A673 (cell line): ENCODE measurements at regions not wholly inside any gene's neighbourhood (a gene's known extent, or its start where the extent isn't known, plus 50 kb on each side); places are given as distances from the start of the nearest gene placed in this dataset.

Source experiments
- BruUV-seq: library from RNA; stranded (reverse); fragments of 400-500 nt; replicated peaks from 2 replicates; lab custom pipeline; 2021; lab: Mats Ljungman, UMichigan
- CTCF ChIA-PET: fragments of 300-600 bp; sonication (Branson Sonifier 250); formaldehyde crosslinking; loops from one replicate; lab custom pipeline; 2022; ENCODE audit warnings: antibody characterized with exemption; lab: Charles Lee
- POLR2A ChIA-PET: fragments of 300-600 bp; sonication (Branson Sonifier 250); formaldehyde crosslinking; loops from one replicate; lab custom pipeline; 2022; ENCODE audit warnings: antibody characterized with exemption; ENCODE audit not compliant: low non-redundant PET; lab: Charles Lee
- DNase-seq: peaks from one replicate; pipeline ENCODE4 v3.0.0-alpha.2; 2015; ENCODE audit warnings: low spot score
- H3K27ac ChIP-seq: fragments of 200-600 bp; sonication (generic); 2 replicates; pipeline ENCODE4 v1.5.1; 2016; ENCODE audit warnings: mixed run types, low read depth, mild to moderate bottlenecking, mixed read lengths, antibody characterized with exemption, low read length; ENCODE audit not compliant: poor library complexity, severe bottlenecking
- H3K27me3 ChIP-seq: fragments of 200-600 bp; sonication (generic); replicated peaks from 2 replicates; pipeline ENCODE4 v1.6.1; 2017; ENCODE audit warnings: mixed run types, low read depth, mild to moderate bottlenecking, mixed read lengths, antibody characterized with exemption, low read length; ENCODE audit not compliant: insufficient read depth, poor library complexity
- H3K36me3 ChIP-seq: fragments of 200-600 bp; sonication (generic); 2 replicates; pipeline ENCODE4 v1.6.1; 2016; ENCODE audit warnings: mixed run types, mild to moderate bottlenecking, mixed read lengths, antibody characterized with exemption, low read length; ENCODE audit not compliant: insufficient read depth, poor library complexity, severe bottlenecking
- H3K4me1 ChIP-seq: fragments of 200-600 bp; sonication (generic); 2 replicates; pipeline ENCODE4 v1.6.1; 2017; ENCODE audit warnings: mixed run types, mild to moderate bottlenecking, mixed read lengths, antibody characterized with exemption, low read length; ENCODE audit not compliant: insufficient read depth, poor library complexity, severe bottlenecking
- H3K4me3 ChIP-seq: fragments of 200-600 bp; sonication (generic); 2 replicates; pipeline ENCODE4 v1.5.1; 2016; ENCODE audit warnings: low read depth, mixed run types, mild to moderate bottlenecking, mixed read lengths, low read length; ENCODE audit not compliant: poor library complexity, severe bottlenecking
- H3K9me3 ChIP-seq: fragments of 200-600 bp; sonication (generic); 2 replicates; pipeline ENCODE4 v1.6.1; 2016; ENCODE audit warnings: mixed run types, low read depth, mild to moderate bottlenecking, mixed read lengths, antibody characterized with exemption, low read length; ENCODE audit not compliant: poor library complexity, severe bottlenecking
- CTCF ChIP-seq: fragments of 300-800, 200-600 bp; sonication (generic); conservative IDR thresholded peaks from 2 replicates; pipeline ENCODE4 v1.5.1; 2017; ENCODE audit warnings: low read depth, mild to moderate bottlenecking, antibody characterized with exemption, low read length, moderate library complexity, mixed read lengths
- EZH2 ChIP-seq: fragments of 200-600 bp; sonication (generic); IDR thresholded peaks from 2 replicates; pipeline ENCODE4 v1.6.1; 2017; ENCODE audit warnings: borderline replicate concordance, low read depth, mild to moderate bottlenecking, mixed read lengths, antibody characterized with exemption, low read length; ENCODE audit not compliant: poor library complexity, severe bottlenecking
- intact Hi-C: fragments of 100-400 bp; cut with micrococcal nuclease; formaldehyde crosslinking; loops from one replicate; pipeline ENCODE4 v1.10.0; 2022; ENCODE audit not compliant: unreplicated experiment

GRCh38 chr9:135402048-135402738, 77.4 kb upstream of the PPP1R26 start:
- Histone ChIP-seq H3K27me3 (no peaks in the 10 kb centered on the region), H3K4me3 (no peak overlapping the region), H3K27ac (no peak overlapping the region), H3K4me1 (no peaks in the 10 kb centered on the region), H3K9me3 (no peaks in the 10 kb centered on the region), H3K36me3 (no peaks in the 10 kb centered on the region)
- DNase-seq, result no peak
- ChIA-PET POLR2A (no interaction called here), CTCF (no interaction called here)
- intact Hi-C loops, result loop anchor here (2.0 kb wide), 1 partner anchor 53 kb away; no protein-coding TSS in a partner anchor
- BruUV-seq, result no TSS peak
- TF ChIP-seq CTCF (no peak), EZH2 (no peak)

GRCh38 chr9:135402739-135403695, 76.6 kb upstream of the PPP1R26 start:
- POLR2A ChIA-PET, result no interaction called here
- no peak for DNase-seq
- intact Hi-C loops, result loop anchor here (2.0 kb wide), 1 partner anchor 54 kb away; no protein-coding TSS in a partner anchor
- Histone ChIP-seq H3K36me3 (no peaks in the 10 kb centered on the region), H3K27ac (no peak overlapping the region), H3K4me3 (no peak overlapping the region), H3K4me1 (no peaks in the 10 kb centered on the region), H3K27me3 (no peaks in the 10 kb centered on the region), H3K9me3 (no peaks in the 10 kb centered on the region)
- BruUV-seq, result no TSS peak
- CTCF ChIA-PET, result no interaction called here
- TF ChIP-seq CTCF, result no peak
- TF ChIP-seq EZH2, result no peak

- ChIA-PET POLR2A (no interaction called here), CTCF (no interaction called here)
- H3K4me1 ChIP-seq, result no peaks in the 10 kb centered on the region
- no peak for DNase-seq
- intact Hi-C loops, result loop anchor here (2.0 kb wide), 1 partner anchor 55 kb away; no protein-coding TSS in a partner anchor
- H3K27ac ChIP-seq, result no peak overlapping the region
- no peaks in the 10 kb centered on the region for H3K27me3 ChIP-seq
- no peaks in the 10 kb centered on the region for H3K36me3 ChIP-seq
- no peaks in the 10 kb centered on the region for H3K9me3 ChIP-seq
- no peak for TF ChIP-seq EZH2
- no peak for TF ChIP-seq CTCF
- no TSS peak for BruUV-seq
- no peak overlapping the region for H3K4me3 ChIP-seq
Measured at GRCh38 chr9:135403733-135404450, 75.7 kb upstream of the PPP1R26 start.
